B cell (primary cell): ENCODE measurements at regions not wholly inside any gene's neighbourhood (a gene's known extent, or its start where the extent isn't known, plus 50 kb on each side); places are given as distances from the start of the nearest gene placed in this dataset.

Source experiments
- ATAC-seq: fragments of 200-7000 bp; cut with Tn5 transposase; one replicate; pipeline ENCODE4 v1.10.0; 2021; ENCODE audit warnings: low read depth, mild to moderate bottlenecking, moderate number of reproducible peaks, moderate library complexity
- CTCF ChIA-PET: fragments of 350-600 bp; sonication (Branson Sonifier 250); formaldehyde crosslinking; loops from one replicate; lab custom pipeline; 2021; ENCODE audit warnings: antibody characterized with exemption, inconsistent platforms; lab: Charles Lee
- POLR2A ChIA-PET: fragments of 350-600 bp; sonication (Branson Sonifier 250); formaldehyde crosslinking; loops from one replicate; lab custom pipeline; 2021; ENCODE audit warnings: antibody characterized with exemption; lab: Charles Lee
- DNase-seq: peaks from one replicate; pipeline ENCODE4 v3.0.0; 2013
- H2AFZ ChIP-seq: 2 replicates; pipeline ENCODE4 v1.6.1; 2012; ENCODE audit warnings: mild to moderate bottlenecking, low read depth, low read length; ENCODE audit not compliant: insufficient read depth, poor library complexity, severe bottlenecking
- H3K27ac ChIP-seq, 2 donors: 1 replicate in 1 of 2; 2 replicates in 1 of 2; pipeline ENCODE4 v1.5.1; 2012 to 2013; ENCODE audit warnings: low read length in 2 of 2, mild to moderate bottlenecking in 2 of 2, moderate library complexity in 1 of 2
- H3K27me3 ChIP-seq, 4 experiments: fragments of 200-600 bp in 1 of 4; sonication (generic) in 1 of 4; replicated peaks in 1 of 4; 1 replicate in 2 of 4; 2 replicates in 2 of 4; pipeline versions ENCODE4 v1.6.1 to v1.7.0; 2013 to 2016; ENCODE audit warnings: low read length in 3 of 4, mild to moderate bottlenecking in 2 of 4, mixed read lengths in 1 of 4, moderate library complexity in 1 of 4; ENCODE audit not compliant: insufficient read depth in 4 of 4, control insufficient read depth in 3 of 4; ENCODE audit errors: control extremely low read depth in 1 of 4
- H3K36me3 ChIP-seq, 2 experiments: replicated peaks in 1 of 2; 1 replicate in 1 of 2; 2 replicates in 1 of 2; pipeline versions ENCODE4 v1.6.1 to v1.7.1; 2013; ENCODE audit warnings: low read length in 1 of 2; ENCODE audit not compliant: insufficient read depth in 2 of 2, control insufficient read depth in 1 of 2; ENCODE audit errors: control extremely low read depth in 1 of 2, extremely low read depth in 1 of 2
- H3K4me1 ChIP-seq, 2 donors: fragments of 200-600 bp in 1 of 2; sonication (generic) in 1 of 2; 1 replicate in 1 of 2; 2 replicates in 1 of 2; pipeline versions ENCODE4 v1.5.1 to v1.6.1; 2013 to 2017; ENCODE audit warnings: low read length in 2 of 2; ENCODE audit not compliant: control insufficient read depth in 2 of 2, insufficient read depth in 2 of 2
- H3K4me2 ChIP-seq: replicated peaks from 2 replicates; pipeline ENCODE3; 2012; ENCODE audit warnings: mild to moderate bottlenecking, low read depth, low read length; ENCODE audit not compliant: poor library complexity, severe bottlenecking
- H3K4me3 ChIP-seq, 5 experiments: fragments of 200-600 bp in 1 of 5; sonication (generic) in 1 of 5; 1 replicate in 3 of 5; 2 replicates in 2 of 5; pipeline versions ENCODE4 v1.5.1 to v1.7.0; 2011 to 2016; ENCODE audit warnings: low read length in 4 of 5, mild to moderate bottlenecking in 4 of 5, low read depth in 2 of 5, control low read depth in 1 of 5, moderate library complexity in 1 of 5; ENCODE audit not compliant: insufficient read depth in 1 of 5; ENCODE audit errors: control extremely low read depth in 1 of 5, extremely low read depth in 1 of 5
- H3K79me2 ChIP-seq: fragments of 200-600 bp; sonication (generic); one replicate; pipeline ENCODE4 v1.6.0; 2016; ENCODE audit warnings: low read length; ENCODE audit not compliant: control insufficient read depth, insufficient read depth
- H3K9ac ChIP-seq: fragments of 200-600 bp; sonication (generic); 2 replicates; pipeline ENCODE4 v1.6.1; 2017; ENCODE audit warnings: mild to moderate bottlenecking, low read length, moderate library complexity
- H3K9me3 ChIP-seq, 3 donors: one replicate each; pipeline versions ENCODE4 v1.6.1 to v1.7.1; 2013; ENCODE audit warnings: low read length in 2 of 3; ENCODE audit not compliant: control insufficient read depth in 2 of 3, insufficient read depth in 1 of 3; ENCODE audit errors: control extremely low read depth in 1 of 3
- H4K20me1 ChIP-seq: 2 replicates; pipeline ENCODE4 v1.6.0; 2012; ENCODE audit warnings: mild to moderate bottlenecking, low read length; ENCODE audit not compliant: insufficient read depth, control insufficient read depth, poor library complexity, severe bottlenecking
- H3K27ac Mint-ChIP-seq: one replicate; pipeline ENCODE4 v1.8.0; 2021; ENCODE audit warnings: mixed read lengths
- H3K27me3 Mint-ChIP-seq: one replicate; pipeline ENCODE4 v1.8.0; 2021; ENCODE audit warnings: mixed read lengths
- H3K4me1 Mint-ChIP-seq: one replicate; pipeline ENCODE4 v1.8.0; 2021; ENCODE audit warnings: mixed read lengths
- H3K4me3 Mint-ChIP-seq: one replicate; pipeline ENCODE4 v1.8.0; 2021; ENCODE audit warnings: mixed read lengths
- H3K9me3 Mint-ChIP-seq: one replicate; pipeline ENCODE4 v1.8.0; 2022; ENCODE audit warnings: mixed read lengths; ENCODE audit not compliant: insufficient read depth
- CTCF ChIP-seq: fragments of 200-600 bp; IDR thresholded peaks from one replicate; pipeline ENCODE4 v1.8.0; 2022; ENCODE audit warnings: antibody characterized with exemption, mild to moderate bottlenecking
- EZH2 ChIP-seq: IDR thresholded peaks from 2 replicates; pipeline ENCODE4 v1.6.1; 2012; ENCODE audit warnings: borderline replicate concordance, low read depth, mild to moderate bottlenecking, moderate library complexity, low read length; ENCODE audit not compliant: insufficient read depth, poor library complexity, severe bottlenecking
- WGBS: methylation state at CpG from one replicate; pipeline ENCODE4 v1.1.5; 2013; ENCODE audit warnings: missing lambda C conversion rate; ENCODE audit not compliant: insufficient coverage; 5-methylcytosine and 5-hydroxymethylcytosine counted together
- intact Hi-C: fragments of 100-400 bp; cut with micrococcal nuclease; formaldehyde crosslinking; loops from one replicate; pipeline ENCODE4 v1.10.0; 2022

GRCh38 chr15:91393186-91393585 lies 293.1 kb downstream of the SV2B start:
- Histone ChIP-seq H3K27me3 (peaks cover 0 to 4% (median 0%) of the 10 kb centered on the region in 4 experiments), H3K9ac (no peak overlapping the region), H3K9me3 (peaks cover 0 to 5% (median 0%) of the 10 kb centered on the region in 3 donors), H3K27ac (no peak overlapping the region), H4K20me1 (no peaks in the 10 kb centered on the region), H3K4me3 (no peak overlapping the region), H3K4me1 (no peaks in the 10 kb centered on the region), H3K36me3 (no peaks in the 10 kb centered on the region), H3K4me2 (no peak overlapping the region), H3K79me2 (no peaks in the 10 kb centered on the region), H2AFZ (no peak overlapping the region)
- no peaks in the 10 kb centered on the region for H3K4me1 Mint-ChIP-seq
- TF ChIP-seq EZH2: no peak
- TF ChIP-seq CTCF: no peak
- ATAC-seq: no peak
- ChIA-PET CTCF (no interaction called here), POLR2A (no interaction called here)
- intact Hi-C loops: no loop called here
- no CpG with 5 or more reads among the region's 6 CpGs for WGBS
- H3K27ac Mint-ChIP-seq: no peak overlapping the region
- DNase-seq: no peak
- peaks cover 21% of the 10 kb centered on the region for H3K27me3 Mint-ChIP-seq
- H3K4me3 Mint-ChIP-seq: no peak overlapping the region
- peaks cover 6% of the 10 kb centered on the region for H3K9me3 Mint-ChIP-seq

- no peak overlapping the region for H3K9ac ChIP-seq
- ATAC-seq (no peak), DNase-seq (no peak)
- H3K4me3 Mint-ChIP-seq: no peak overlapping the region
- no peaks in the 10 kb centered on the region for H3K4me1 Mint-ChIP-seq
- H2AFZ ChIP-seq: no peak overlapping the region
- POLR2A ChIA-PET: no interaction called here
- intact Hi-C loops: no loop called here
- H3K27ac ChIP-seq: no peak overlapping the region
- no peak overlapping the region for H3K27ac Mint-ChIP-seq
- TF ChIP-seq EZH2: no peak
- TF ChIP-seq CTCF: no peak
- no peak overlapping the region for H3K4me3 ChIP-seq
- H3K79me2 ChIP-seq: no peaks in the 10 kb centered on the region
- no peak overlapping the region for H3K4me2 ChIP-seq
- H3K36me3 ChIP-seq: no peaks in the 10 kb centered on the region
- H3K27me3 Mint-ChIP-seq: peaks cover 13% of the 10 kb centered on the region
- WGBS: no CpG with 5 or more reads among the region's 1 CpG
- CTCF ChIA-PET: no interaction called here
- peaks cover 0 to 6% (median 0%) of the 10 kb centered on the region in 3 donors for H3K9me3 ChIP-seq
- peaks cover 0 to 6% (median 0%) of the 10 kb centered on the region in 4 experiments for H3K27me3 ChIP-seq
- no peaks in the 10 kb centered on the region for H4K20me1 ChIP-seq
- H3K4me1 ChIP-seq: no peaks in the 10 kb centered on the region
- no peaks in the 10 kb centered on the region for H3K9me3 Mint-ChIP-seq
Measured at GRCh38 chr15:91400481-91400880, 300.4 kb downstream of the SV2B start.
